Progenitor cell of endocrine pancreas (in vitro differentiated cells): ENCODE measurements at regions not wholly inside any gene's neighbourhood (a gene's known extent, or its start where the extent isn't known, plus 50 kb on each side); places are given as distances from the start of the nearest gene placed in this dataset.

Experiments
- DNase-seq: peaks from one replicate; pipeline ENCODE4 v3.0.0; 2021; ENCODE audit warnings: low spot score; ENCODE audit not compliant: unreplicated experiment
- H3K27ac Mint-ChIP-seq: 2 replicates; pipeline ENCODE4 v1.8.0; 2021; ENCODE audit warnings: mild to moderate bottlenecking, moderate library complexity, mixed read lengths
- H3K27me3 Mint-ChIP-seq: 2 replicates; pipeline ENCODE4 v1.8.0; 2021; ENCODE audit warnings: mixed read lengths
- H3K36me3 Mint-ChIP-seq: 2 replicates; pipeline ENCODE4 v1.8.0; 2022; ENCODE audit warnings: mixed read lengths; ENCODE audit not compliant: insufficient read depth
- H3K4me1 Mint-ChIP-seq: 2 replicates; pipeline ENCODE4 v1.8.0; 2021; ENCODE audit warnings: low read depth, mixed read lengths
- H3K4me3 Mint-ChIP-seq: 2 replicates; pipeline ENCODE4 v1.8.0; 2021; ENCODE audit warnings: low read depth, mild to moderate bottlenecking, moderate library complexity, mixed read lengths
- H3K9me3 Mint-ChIP-seq: 2 replicates; pipeline ENCODE4 v1.8.0; 2021; ENCODE audit warnings: low read depth, mixed read lengths
- CTCF ChIP-seq: fragments of 200-600 bp; sonication (generic); IDR thresholded peaks from one replicate; pipeline ENCODE4 v1.5.0; 2021; ENCODE audit warnings: antibody characterized with exemption, mild to moderate bottlenecking; ENCODE audit not compliant: unreplicated experiment

GRCh38 chr6:122302067-122302466 lies 97.4 kb upstream of the HSF2 start:
- Mint-ChIP-seq H3K27ac (no peak overlapping the region), H3K4me3 (no peak overlapping the region), H3K9me3 (peaks cover 7% of the 10 kb centered on the region), H3K36me3 (no peaks in the 10 kb centered on the region), H3K4me1 (no peaks in the 10 kb centered on the region), H3K27me3 (no peaks in the 10 kb centered on the region)
- TF ChIP-seq CTCF, result no peak
- no peak for DNase-seq

- Mint-ChIP-seq H3K4me1 (no peaks in the 10 kb centered on the region), H3K9me3 (peaks cover 16% of the 10 kb centered on the region), H3K4me3 (no peak overlapping the region), H3K27me3 (no peaks in the 10 kb centered on the region), H3K27ac (no peak overlapping the region), H3K36me3 (no peaks in the 10 kb centered on the region)
- DNase-seq, result no peak
- TF ChIP-seq CTCF, result no peak
Measured at GRCh38 chr6:122307577-122307976, 91.9 kb upstream of the HSF2 start.

- Mint-ChIP-seq H3K27me3 (no peaks in the 10 kb centered on the region), H3K36me3 (no peaks in the 10 kb centered on the region), H3K4me3 (no peak overlapping the region), H3K27ac (no peak overlapping the region), H3K9me3 (peaks cover 16% of the 10 kb centered on the region), H3K4me1 (no peaks in the 10 kb centered on the region)
- DNase-seq, result no peak
- no peak for TF ChIP-seq CTCF
Measured at GRCh38 chr6:122308074-122308473, 91.4 kb upstream of the HSF2 start.

- Mint-ChIP-seq H3K4me3 (no peak overlapping the region), H3K9me3 (peaks cover 9% of the 10 kb centered on the region), H3K4me1 (no peaks in the 10 kb centered on the region), H3K36me3 (no peaks in the 10 kb centered on the region), H3K27ac (no peak overlapping the region), H3K27me3 (no peaks in the 10 kb centered on the region)
- no peak for TF ChIP-seq CTCF
- no peak for DNase-seq
Measured at GRCh38 chr6:122315842-122316241, 83.6 kb upstream of the HSF2 start.

GRCh38 chr6:122322824-122323223 lies 76.6 kb upstream of the HSF2 start:
- H3K9me3 Mint-ChIP-seq, result no peaks in the 10 kb centered on the region
- no peak overlapping the region for H3K4me3 Mint-ChIP-seq
- DNase-seq, result no peak
- no peaks in the 10 kb centered on the region for H3K27me3 Mint-ChIP-seq
- no peaks in the 10 kb centered on the region for H3K4me1 Mint-ChIP-seq
- H3K36me3 Mint-ChIP-seq, result no peaks in the 10 kb centered on the region
- no peak overlapping the region for H3K27ac Mint-ChIP-seq
- no peak for TF ChIP-seq CTCF
